H9 (cell line): ENCODE measurements at regions not wholly inside any gene's neighbourhood (a gene's known extent, or its start where the extent isn't known, plus 50 kb on each side); places are given as distances from the start of the nearest gene placed in this dataset.

Experiments
- DNase-seq: peaks from one replicate; pipeline ENCODE4 v3.0.0-alpha.2; 2017
- H2AFZ ChIP-seq: one replicate; pipeline ENCODE4 v1.6.1; 2013; ENCODE audit warnings: mild to moderate bottlenecking, low read length, control low read depth, moderate library complexity
- H2AK5ac ChIP-seq: 2 replicates; pipeline ENCODE4 v1.6.1; 2013; ENCODE audit warnings: low read length, control low read depth, mixed read lengths; ENCODE audit not compliant: insufficient read length
- H2BK120ac ChIP-seq: one replicate; pipeline ENCODE4 v1.6.1; 2013; ENCODE audit warnings: low read depth, mild to moderate bottlenecking, low read length, control low read depth, inconsistent platforms; ENCODE audit not compliant: poor library complexity, severe bottlenecking
- H2BK12ac ChIP-seq: 2 replicates; pipeline ENCODE4 v1.6.1; 2013; ENCODE audit warnings: low read length, control low read depth, mixed read lengths, low read depth; ENCODE audit not compliant: insufficient read length
- H2BK15ac ChIP-seq: 2 replicates; pipeline ENCODE4 v1.6.1; 2013; ENCODE audit warnings: low read depth, low read length, control low read depth
- H2BK20ac ChIP-seq: one replicate; pipeline ENCODE4 v1.6.1; 2013; ENCODE audit warnings: low read depth, mild to moderate bottlenecking, low read length, control low read depth, inconsistent platforms; ENCODE audit not compliant: poor library complexity, severe bottlenecking
- H2BK5ac ChIP-seq: 2 replicates; pipeline ENCODE4 v1.6.1; 2013; ENCODE audit warnings: low read length, control low read depth, mixed read lengths; ENCODE audit not compliant: insufficient read length
- H3K14ac ChIP-seq: 2 replicates; pipeline ENCODE4 v1.6.1; 2013; ENCODE audit warnings: low read length, control low read depth; ENCODE audit not compliant: insufficient read depth
- H3K18ac ChIP-seq: 2 replicates; pipeline ENCODE4 v1.6.1; 2013; ENCODE audit warnings: low read depth, mild to moderate bottlenecking, mixed read lengths, low read length, control low read depth; ENCODE audit not compliant: insufficient read length
- H3K23ac ChIP-seq: 2 replicates; pipeline ENCODE4 v1.6.1; 2013; ENCODE audit warnings: low read length, control low read depth, mixed read lengths, low read depth; ENCODE audit not compliant: insufficient read length
- H3K23me2 ChIP-seq: 2 replicates; pipeline ENCODE4 v1.6.1; 2013; ENCODE audit warnings: low read depth, mild to moderate bottlenecking, mixed read lengths, low read length, control low read depth; ENCODE audit not compliant: insufficient read length, poor library complexity, severe bottlenecking
- H3K27ac ChIP-seq: 2 replicates; pipeline ENCODE4 v1.5.1; 2013; ENCODE audit warnings: low read length, control low read depth, mixed read lengths, low read depth; ENCODE audit not compliant: insufficient read length
- H3K27me3 ChIP-seq: 2 replicates; pipeline ENCODE4 v1.6.1; 2013; ENCODE audit warnings: low read length, control low read depth, inconsistent platforms; ENCODE audit not compliant: insufficient read depth
- H3K4ac ChIP-seq: 2 replicates; pipeline ENCODE4 v1.6.1; 2013; ENCODE audit warnings: low read depth, mild to moderate bottlenecking, control low read depth, inconsistent platforms, low read length, moderate library complexity
- H3K4me1 ChIP-seq: 2 replicates; pipeline ENCODE4 v1.6.1; 2013; ENCODE audit warnings: low read length, control low read depth, inconsistent platforms; ENCODE audit not compliant: insufficient read depth
- H3K4me2 ChIP-seq: 2 replicates; pipeline ENCODE4 v1.6.1; 2013; ENCODE audit warnings: low read length, control low read depth, mixed read lengths; ENCODE audit not compliant: insufficient read length, insufficient read depth
- H3K56ac ChIP-seq: 2 replicates; pipeline ENCODE4 v1.6.1; 2013; ENCODE audit warnings: low read depth, mild to moderate bottlenecking, mixed read lengths, low read length, control low read depth; ENCODE audit not compliant: insufficient read length
- H3K79me1 ChIP-seq: 2 replicates; pipeline ENCODE4 v1.6.1; 2013; ENCODE audit warnings: low read depth, mild to moderate bottlenecking, moderate library complexity, low read length, control low read depth, inconsistent platforms; ENCODE audit not compliant: insufficient read depth, poor library complexity, severe bottlenecking
- H3K79me2 ChIP-seq: 2 replicates; pipeline ENCODE4 v1.6.1; 2013; ENCODE audit warnings: low read length, control low read depth, inconsistent platforms; ENCODE audit not compliant: insufficient read depth
- H3K9ac ChIP-seq: 2 replicates; pipeline ENCODE4 v1.6.1; 2013; ENCODE audit warnings: low read length, control low read depth, mixed read lengths; ENCODE audit not compliant: insufficient read length; ENCODE audit errors: extremely low read depth
- H3K9me3 ChIP-seq: one replicate; pipeline ENCODE4 v1.6.1; 2013; ENCODE audit warnings: low read depth, low read length, inconsistent platforms; ENCODE audit not compliant: control insufficient read depth
- H3T11ph ChIP-seq: one replicate; pipeline ENCODE4 v1.6.1; 2013; ENCODE audit warnings: mild to moderate bottlenecking, low read length, control low read depth, inconsistent platforms
- H4K20me1 ChIP-seq: one replicate; pipeline ENCODE4 v1.6.1; 2013; ENCODE audit not compliant: control insufficient read depth, insufficient read length, insufficient read depth
- H4K5ac ChIP-seq: 2 replicates; pipeline ENCODE4 v1.6.1; 2013; ENCODE audit warnings: low read depth, mild to moderate bottlenecking, mixed read lengths, low read length, control low read depth; ENCODE audit not compliant: insufficient read length
- H4K8ac ChIP-seq: replicated peaks from 2 replicates; pipeline ENCODE4 v1.6.1; 2013; ENCODE audit warnings: low read length, control low read depth, mixed read lengths, low read depth; ENCODE audit not compliant: insufficient read length
- H4K91ac ChIP-seq: 2 replicates; pipeline ENCODE4 v1.6.1; 2013; ENCODE audit warnings: low read depth, mild to moderate bottlenecking, moderate library complexity, mixed read lengths, low read length, control low read depth; ENCODE audit not compliant: insufficient read length
- H3K27ac Mint-ChIP-seq, 3 experiments: 2 replicates in 2 of 3; 3 replicates in 1 of 3; pipeline ENCODE4 v1.8.0; 2020 to 2021; ENCODE audit warnings: mixed read lengths in 3 of 3, mild to moderate bottlenecking in 1 of 3, moderate library complexity in 1 of 3
- H3K27me3 Mint-ChIP-seq: 2 replicates; pipeline ENCODE4 v1.8.0; 2021; ENCODE audit warnings: low read depth, mild to moderate bottlenecking, moderate library complexity, mixed read lengths
- H3K36me3 Mint-ChIP-seq, 3 experiments: 2 replicates in 2 of 3; 3 replicates in 1 of 3; pipeline ENCODE4 v1.8.0; 2020 to 2021; ENCODE audit warnings: low read depth in 3 of 3, mixed read lengths in 3 of 3; ENCODE audit not compliant: insufficient read depth in 1 of 3
- H3K4me1 Mint-ChIP-seq, 2 experiments: 2 replicates each; pipeline ENCODE4 v1.8.0; 2020; ENCODE audit warnings: mixed read lengths in 2 of 2
- H3K4me3 Mint-ChIP-seq, 2 experiments: 2 replicates in 1 of 2; 3 replicates in 1 of 2; pipeline ENCODE4 v1.8.0; 2020 to 2021; ENCODE audit warnings: mild to moderate bottlenecking in 2 of 2, mixed read lengths in 2 of 2, moderate library complexity in 1 of 2
- H3K9me3 Mint-ChIP-seq, 2 experiments: 2 replicates in 1 of 2; 3 replicates in 1 of 2; pipeline ENCODE4 v1.8.0; 2020; ENCODE audit warnings: mild to moderate bottlenecking in 2 of 2, mixed read lengths in 2 of 2, moderate library complexity in 1 of 2
- WGBS: extraction: QIAGEN DNeasy Blood & Tissue Kit; methylation state at CpG from one replicate; pipeline ENCODE4 v1.1.7; 2013; ENCODE audit warnings: missing lambda C conversion rate, low lambda C conversion rate, mixed read lengths; ENCODE audit not compliant: insufficient read length; ENCODE audit errors: extremely low coverage; 5-methylcytosine and 5-hydroxymethylcytosine counted together
- TF ChIP-seq, protein P1 (sequence below): fragments of 200-600 bp; sonication (generic); conservative IDR thresholded peaks from 3 replicates; pipeline ENCODE4 v1.8.0; 2021; ENCODE audit warnings: antibody characterized with exemption, mild to moderate bottlenecking

DNA sequence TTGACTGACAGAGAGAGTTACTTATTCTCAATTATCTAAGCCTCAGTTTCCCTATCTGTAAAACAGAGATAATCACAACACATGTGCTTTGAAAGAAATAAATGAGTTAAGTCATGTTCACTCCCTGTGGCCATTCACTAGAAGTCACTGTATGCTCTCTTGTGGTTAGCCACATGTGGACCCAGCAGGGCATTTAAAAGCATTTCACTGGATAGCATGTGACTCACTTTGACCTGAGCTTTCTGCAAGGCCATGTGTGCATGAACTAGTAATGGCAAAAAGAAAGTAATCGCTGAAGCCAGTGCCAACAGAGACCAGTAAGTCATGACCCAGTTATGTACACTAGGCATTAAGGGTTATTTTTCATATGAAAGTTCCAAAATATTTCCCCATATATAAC lies 557.0 kb upstream of the IGFBP3 start:
- no peaks in the 10 kb centered on the region for H3K9me3 ChIP-seq
- no peak overlapping the region for H4K5ac ChIP-seq
- H3K18ac ChIP-seq = no peak overlapping the region
- H3K4me2 ChIP-seq = no peak overlapping the region
- no peak overlapping the region for H2AFZ ChIP-seq
- H4K20me1 ChIP-seq = no peaks in the 10 kb centered on the region
- H3K27ac ChIP-seq = no peak overlapping the region
- Mint-ChIP-seq H3K27me3 (no peaks in the 10 kb centered on the region; the same call in 1 of the 2 replicates), H3K27ac (no peak overlapping the region), H3K4me1 (no peaks in the 10 kb centered on the region), H3K4me3 (no peak overlapping the region), H3K9me3 (peaks cover 23 to 34% of the 10 kb centered on the region in 2 experiments), H3K36me3 (peaks cover 0 to 10% (median 2%) of the 10 kb centered on the region in 3 experiments)
- H2BK20ac ChIP-seq = no peak overlapping the region
- no peak overlapping the region for H3K9ac ChIP-seq
- no peaks in the 10 kb centered on the region for H3K79me2 ChIP-seq
- H3K79me1 ChIP-seq = no peaks in the 10 kb centered on the region
- no peak overlapping the region for H3K23ac ChIP-seq
- no peak overlapping the region for H2BK12ac ChIP-seq
- no CpG with 5 or more reads among the region's 1 CpG for WGBS
- no peak overlapping the region for H2BK5ac ChIP-seq
- no peak overlapping the region for H2AK5ac ChIP-seq
- H4K8ac ChIP-seq = no peak overlapping the region
- no peak overlapping the region for H3K56ac ChIP-seq
- no peak for DNase-seq
- no peak overlapping the region for H2BK15ac ChIP-seq
- no peaks in the 10 kb centered on the region for H3K4me1 ChIP-seq
- no peak overlapping the region for H2BK120ac ChIP-seq
- TF ChIP-seq, protein P1, sequence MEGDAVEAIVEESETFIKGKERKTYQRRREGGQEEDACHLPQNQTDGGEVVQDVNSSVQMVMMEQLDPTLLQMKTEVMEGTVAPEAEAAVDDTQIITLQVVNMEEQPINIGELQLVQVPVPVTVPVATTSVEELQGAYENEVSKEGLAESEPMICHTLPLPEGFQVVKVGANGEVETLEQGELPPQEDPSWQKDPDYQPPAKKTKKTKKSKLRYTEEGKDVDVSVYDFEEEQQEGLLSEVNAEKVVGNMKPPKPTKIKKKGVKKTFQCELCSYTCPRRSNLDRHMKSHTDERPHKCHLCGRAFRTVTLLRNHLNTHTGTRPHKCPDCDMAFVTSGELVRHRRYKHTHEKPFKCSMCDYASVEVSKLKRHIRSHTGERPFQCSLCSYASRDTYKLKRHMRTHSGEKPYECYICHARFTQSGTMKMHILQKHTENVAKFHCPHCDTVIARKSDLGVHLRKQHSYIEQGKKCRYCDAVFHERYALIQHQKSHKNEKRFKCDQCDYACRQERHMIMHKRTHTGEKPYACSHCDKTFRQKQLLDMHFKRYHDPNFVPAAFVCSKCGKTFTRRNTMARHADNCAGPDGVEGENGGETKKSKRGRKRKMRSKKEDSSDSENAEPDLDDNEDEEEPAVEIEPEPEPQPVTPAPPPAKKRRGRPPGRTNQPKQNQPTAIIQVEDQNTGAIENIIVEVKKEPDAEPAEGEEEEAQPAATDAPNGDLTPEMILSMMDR = no peak
- no peak overlapping the region for H3K4ac ChIP-seq
- no peaks in the 10 kb centered on the region for H3K23me2 ChIP-seq
- no peak overlapping the region for H3K14ac ChIP-seq
- no peaks in the 10 kb centered on the region for H3K27me3 ChIP-seq
- no peak overlapping the region for H3T11ph ChIP-seq
- H4K91ac ChIP-seq = no peak overlapping the region
